ENCODE measurements at regions not wholly inside any gene's neighbourhood (a gene's known extent, or its start where the extent isn't known, plus 50 kb on each side); places are given as distances from the start of the nearest gene placed in this dataset.

DNA sequence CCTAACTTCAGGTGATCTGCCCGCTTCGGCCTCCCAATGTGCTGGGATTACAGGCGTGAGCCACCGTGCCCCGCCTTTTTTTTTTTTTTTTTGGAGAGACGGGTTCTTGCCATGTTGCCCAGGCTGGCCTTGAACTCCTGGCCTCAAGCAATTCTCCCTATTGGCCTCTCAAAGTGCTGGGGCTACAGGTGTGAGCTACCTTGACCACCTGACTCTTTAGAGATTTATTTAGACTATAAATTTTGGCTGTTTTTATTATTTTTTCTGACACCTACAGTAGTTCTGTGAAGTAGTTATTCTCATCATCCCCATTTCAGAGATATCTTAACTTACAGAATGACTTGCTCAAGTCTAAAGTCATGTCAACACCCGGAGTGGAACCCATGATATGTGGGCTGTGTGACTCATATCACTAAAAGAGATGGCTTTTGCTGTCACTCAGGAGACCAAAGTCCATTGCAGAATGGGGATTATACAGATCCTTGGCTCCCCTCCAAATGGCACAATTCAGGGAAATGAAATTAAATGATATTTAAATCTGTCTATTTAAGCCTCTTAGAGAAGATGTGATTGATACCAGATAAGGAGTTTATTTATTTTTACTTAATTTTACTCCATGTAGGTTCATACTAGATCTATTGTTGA, 93.2 kb downstream of the CTH start:
- no peak for TF ChIP-seq ZBTB7A (IDR thresholded peaks at IDR 0.05; ENCODE audit: low read depth)
- TF ChIP-seq TAF1 (IDR thresholded peaks at IDR 0.05; ENCODE audit: low read depth): no peak
- no peak for TF ChIP-seq EGR1 (IDR thresholded peaks at IDR 0.05)
- TF ChIP-seq EP300 (IDR thresholded peaks at IDR 0.05; ENCODE audit: borderline replicate concordance): no peak
- TF ChIP-seq YY1 (IDR thresholded peaks at IDR 0.05; ENCODE audit: low read depth): no peak
- TF ChIP-seq, protein P1, sequence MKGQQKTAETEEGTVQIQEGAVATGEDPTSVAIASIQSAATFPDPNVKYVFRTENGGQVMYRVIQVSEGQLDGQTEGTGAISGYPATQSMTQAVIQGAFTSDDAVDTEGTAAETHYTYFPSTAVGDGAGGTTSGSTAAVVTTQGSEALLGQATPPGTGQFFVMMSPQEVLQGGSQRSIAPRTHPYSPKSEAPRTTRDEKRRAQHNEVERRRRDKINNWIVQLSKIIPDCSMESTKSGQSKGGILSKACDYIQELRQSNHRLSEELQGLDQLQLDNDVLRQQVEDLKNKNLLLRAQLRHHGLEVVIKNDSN (IDR thresholded peaks at IDR 0.05): no peak
- TF ChIP-seq, protein P2, sequence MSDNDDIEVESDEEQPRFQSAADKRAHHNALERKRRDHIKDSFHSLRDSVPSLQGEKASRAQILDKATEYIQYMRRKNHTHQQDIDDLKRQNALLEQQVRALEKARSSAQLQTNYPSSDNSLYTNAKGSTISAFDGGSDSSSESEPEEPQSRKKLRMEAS (IDR thresholded peaks at IDR 0.05): no peak
- TF ChIP-seq TEAD4 (IDR thresholded peaks at IDR 0.05): no peak
- TF ChIP-seq, protein P3, sequence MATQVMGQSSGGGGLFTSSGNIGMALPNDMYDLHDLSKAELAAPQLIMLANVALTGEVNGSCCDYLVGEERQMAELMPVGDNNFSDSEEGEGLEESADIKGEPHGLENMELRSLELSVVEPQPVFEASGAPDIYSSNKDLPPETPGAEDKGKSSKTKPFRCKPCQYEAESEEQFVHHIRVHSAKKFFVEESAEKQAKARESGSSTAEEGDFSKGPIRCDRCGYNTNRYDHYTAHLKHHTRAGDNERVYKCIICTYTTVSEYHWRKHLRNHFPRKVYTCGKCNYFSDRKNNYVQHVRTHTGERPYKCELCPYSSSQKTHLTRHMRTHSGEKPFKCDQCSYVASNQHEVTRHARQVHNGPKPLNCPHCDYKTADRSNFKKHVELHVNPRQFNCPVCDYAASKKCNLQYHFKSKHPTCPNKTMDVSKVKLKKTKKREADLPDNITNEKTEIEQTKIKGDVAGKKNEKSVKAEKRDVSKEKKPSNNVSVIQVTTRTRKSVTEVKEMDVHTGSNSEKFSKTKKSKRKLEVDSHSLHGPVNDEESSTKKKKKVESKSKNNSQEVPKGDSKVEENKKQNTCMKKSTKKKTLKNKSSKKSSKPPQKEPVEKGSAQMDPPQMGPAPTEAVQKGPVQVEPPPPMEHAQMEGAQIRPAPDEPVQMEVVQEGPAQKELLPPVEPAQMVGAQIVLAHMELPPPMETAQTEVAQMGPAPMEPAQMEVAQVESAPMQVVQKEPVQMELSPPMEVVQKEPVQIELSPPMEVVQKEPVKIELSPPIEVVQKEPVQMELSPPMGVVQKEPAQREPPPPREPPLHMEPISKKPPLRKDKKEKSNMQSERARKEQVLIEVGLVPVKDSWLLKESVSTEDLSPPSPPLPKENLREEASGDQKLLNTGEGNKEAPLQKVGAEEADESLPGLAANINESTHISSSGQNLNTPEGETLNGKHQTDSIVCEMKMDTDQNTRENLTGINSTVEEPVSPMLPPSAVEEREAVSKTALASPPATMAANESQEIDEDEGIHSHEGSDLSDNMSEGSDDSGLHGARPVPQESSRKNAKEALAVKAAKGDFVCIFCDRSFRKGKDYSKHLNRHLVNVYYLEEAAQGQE (IDR thresholded peaks at IDR 0.05; ENCODE audit: low read depth): no peak
- TF ChIP-seq RAD21 (IDR thresholded peaks at IDR 0.05; ENCODE audit: low read depth): no peak
- no peak for TF ChIP-seq NFIC (IDR thresholded peaks at IDR 0.05)
- no peak for TF ChIP-seq CREB1 (IDR thresholded peaks at IDR 0.05; ENCODE audit: low read depth)
- no peak for TF ChIP-seq TCF12 (IDR thresholded peaks at IDR 0.05; ENCODE audit: low read depth)
- no peak for TF ChIP-seq CEBPB (IDR thresholded peaks at IDR 0.05)
- TF ChIP-seq FOXM1 (IDR thresholded peaks at IDR 0.05; ENCODE audit: borderline replicate concordance, low read depth): no peak

DNA sequence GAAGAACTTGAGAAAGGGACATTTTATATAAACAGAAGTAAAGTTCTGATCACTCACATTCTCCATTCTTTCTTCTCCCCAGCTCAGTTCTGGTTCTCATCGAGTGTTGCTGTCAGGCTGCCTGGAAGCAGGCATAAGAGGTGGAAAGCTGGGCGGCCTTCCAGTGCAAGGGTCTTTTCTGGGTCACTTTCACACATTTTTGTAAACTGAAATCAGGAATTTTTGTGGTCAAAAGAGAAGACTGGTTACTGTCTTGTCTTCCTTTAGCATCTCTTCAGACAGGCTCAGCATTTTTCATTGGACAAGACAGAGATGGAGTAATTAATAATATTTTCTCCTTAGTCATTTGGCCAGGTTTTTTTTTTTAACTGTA, 93.7 kb downstream of the CTH start:
- no peak for TF ChIP-seq CEBPB (IDR thresholded peaks at IDR 0.05)
- no peak for TF ChIP-seq TAF1 (IDR thresholded peaks at IDR 0.05; ENCODE audit: low read depth)
- TF ChIP-seq RAD21 (IDR thresholded peaks at IDR 0.05; ENCODE audit: low read depth): no peak
- TF ChIP-seq TEAD4 (IDR thresholded peaks at IDR 0.05): no peak
- TF ChIP-seq YY1 (IDR thresholded peaks at IDR 0.05; ENCODE audit: low read depth): no peak
- TF ChIP-seq, protein P2 (IDR thresholded peaks at IDR 0.05): no peak
- no peak for TF ChIP-seq CREB1 (IDR thresholded peaks at IDR 0.05; ENCODE audit: low read depth)
- TF ChIP-seq, protein P3 (IDR thresholded peaks at IDR 0.05; ENCODE audit: low read depth): no peak
- TF ChIP-seq ZBTB7A (IDR thresholded peaks at IDR 0.05; ENCODE audit: low read depth): no peak
- TF ChIP-seq FOXM1 (IDR thresholded peaks at IDR 0.05; ENCODE audit: borderline replicate concordance, low read depth): no peak
- no peak for TF ChIP-seq EGR1 (IDR thresholded peaks at IDR 0.05)
- no peak for TF ChIP-seq NFIC (IDR thresholded peaks at IDR 0.05)
- TF ChIP-seq TCF12 (IDR thresholded peaks at IDR 0.05; ENCODE audit: low read depth): no peak
- TF ChIP-seq, protein P1 (IDR thresholded peaks at IDR 0.05): no peak
- TF ChIP-seq EP300 (IDR thresholded peaks at IDR 0.05; ENCODE audit: borderline replicate concordance): no peak

DNA sequence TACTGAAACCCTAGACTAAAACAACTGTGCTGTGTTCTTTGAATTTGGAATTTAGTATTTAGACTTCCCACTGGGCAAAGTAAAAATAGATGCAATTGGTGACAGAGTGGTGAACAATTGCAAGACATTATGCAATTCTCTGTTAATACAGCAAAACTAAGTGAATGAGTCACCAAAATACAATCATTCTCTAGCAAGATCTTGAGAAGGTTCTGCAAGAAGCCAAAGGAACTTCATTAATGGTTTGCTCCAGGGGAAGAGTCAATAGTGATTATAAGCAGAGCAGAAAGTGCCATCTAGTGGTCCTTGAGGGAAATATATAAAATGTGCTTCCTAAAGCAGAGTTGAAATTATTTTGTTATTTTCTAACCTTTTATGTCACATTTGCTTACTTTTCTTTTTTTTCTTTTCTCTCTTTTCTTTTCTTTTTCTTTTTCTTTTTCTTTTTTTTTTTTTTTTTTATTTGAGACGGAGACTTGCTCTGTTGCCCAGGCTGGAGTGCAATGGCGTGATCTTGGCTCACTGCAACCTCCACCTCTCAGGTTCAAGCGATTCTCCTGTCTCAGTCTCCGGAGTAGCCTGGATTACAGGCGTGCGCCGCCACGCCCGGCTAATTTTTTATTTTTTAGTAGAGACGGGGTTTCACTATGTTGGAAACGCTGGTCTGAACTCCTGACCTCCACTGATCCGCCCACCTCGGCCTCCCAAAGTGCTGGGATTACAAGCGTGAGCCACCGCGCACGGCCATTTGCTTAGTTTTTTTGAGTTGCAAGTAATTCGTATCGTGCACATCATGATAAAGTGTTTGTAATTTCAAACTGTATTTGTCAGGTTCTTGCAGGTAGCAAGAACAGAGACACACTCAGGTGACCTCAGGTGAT, 99.2 kb downstream of the CTH start:
- TF ChIP-seq CEBPB (IDR thresholded peaks at IDR 0.05): peak; percentile 73
- peak; percentile 87 for TF ChIP-seq RAD21 (IDR thresholded peaks at IDR 0.05; ENCODE audit: low read depth)
- TF ChIP-seq TAF1 (IDR thresholded peaks at IDR 0.05; ENCODE audit: low read depth): no peak

DNA sequence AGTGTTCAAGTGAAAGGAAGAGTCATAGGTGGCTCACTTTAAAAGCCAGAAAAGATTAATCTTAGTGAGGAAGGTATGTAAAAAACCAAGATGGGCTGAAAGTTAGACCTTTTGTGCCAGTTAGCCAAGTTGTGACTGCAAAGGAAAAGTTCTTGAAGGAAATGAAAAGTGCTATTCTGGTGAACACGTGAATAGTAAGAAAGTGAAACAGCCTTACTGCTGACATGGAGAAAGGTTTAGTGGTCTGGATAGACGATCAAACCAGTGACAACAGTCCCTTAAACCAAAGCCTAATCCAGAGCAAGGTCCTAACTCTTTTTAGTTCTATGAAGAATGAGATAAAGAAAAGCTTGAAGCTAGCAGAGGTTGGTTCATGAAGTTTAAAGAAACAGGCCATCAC, 106.4 kb downstream of the CTH start:
- TF ChIP-seq, protein P2 (IDR thresholded peaks at IDR 0.05): no peak
- TF ChIP-seq TAF1 (IDR thresholded peaks at IDR 0.05; ENCODE audit: low read depth): no peak
- TF ChIP-seq NFIC (IDR thresholded peaks at IDR 0.05): no peak
- no peak for TF ChIP-seq YY1 (IDR thresholded peaks at IDR 0.05; ENCODE audit: low read depth)
- no peak for TF ChIP-seq CREB1 (IDR thresholded peaks at IDR 0.05; ENCODE audit: low read depth)
- TF ChIP-seq, protein P1 (IDR thresholded peaks at IDR 0.05): no peak
- no peak for TF ChIP-seq EP300 (IDR thresholded peaks at IDR 0.05; ENCODE audit: borderline replicate concordance)
- TF ChIP-seq TCF12 (IDR thresholded peaks at IDR 0.05; ENCODE audit: low read depth): no peak
- TF ChIP-seq FOXM1 (IDR thresholded peaks at IDR 0.05; ENCODE audit: borderline replicate concordance, low read depth): no peak
- no peak for TF ChIP-seq TEAD4 (IDR thresholded peaks at IDR 0.05)
- TF ChIP-seq, protein P3 (IDR thresholded peaks at IDR 0.05; ENCODE audit: low read depth): no peak
- no peak for TF ChIP-seq EGR1 (IDR thresholded peaks at IDR 0.05)
- TF ChIP-seq ZBTB7A (IDR thresholded peaks at IDR 0.05; ENCODE audit: low read depth): no peak
- TF ChIP-seq RAD21 (IDR thresholded peaks at IDR 0.05; ENCODE audit: low read depth): no peak
- TF ChIP-seq CEBPB (IDR thresholded peaks at IDR 0.05): no peak
